Coronary artery (tissue), 2 donors: ENCODE measurements at regions not wholly inside any gene's neighbourhood (a gene's known extent, or its start where the extent isn't known, plus 50 kb on each side); places are given as distances from the start of the nearest gene placed in this dataset.

Source experiments
- DNase-seq: peaks from one replicate; pipeline ENCODE4 v3.0.0-alpha.2; 2017; ENCODE audit warnings: low spot score
- H3K27ac ChIP-seq, 2 donors: fragments of 200-600 bp; sonication (generic); one replicate each; pipeline ENCODE4 v1.5.1; 2016 to 2019
- H3K4me3 ChIP-seq: fragments of 200-600 bp; sonication (generic); 2 replicates; pipeline ENCODE4 v1.5.1; 2016; ENCODE audit warnings: mild to moderate bottlenecking, moderate library complexity
- CTCF ChIP-seq: fragments of 200-600 bp; sonication (generic); IDR thresholded peaks from one replicate; pipeline ENCODE4 v1.5.1; 2019; ENCODE audit warnings: antibody characterized with exemption

GRCh38 chr6:94498099-94498498 lies 1078.7 kb upstream of the EPHA7 start:
- Histone ChIP-seq H3K4me3 (no peak overlapping the region), H3K27ac (no peak overlapping the region)
- DNase-seq = no peak
- no peak for TF ChIP-seq CTCF

GRCh38 chr6:94494500-94494899 lies 1075.1 kb upstream of the EPHA7 start:
- no peak for DNase-seq
- no peak for TF ChIP-seq CTCF
- Histone ChIP-seq H3K27ac (no peak overlapping the region), H3K4me3 (no peak overlapping the region)

DNA sequence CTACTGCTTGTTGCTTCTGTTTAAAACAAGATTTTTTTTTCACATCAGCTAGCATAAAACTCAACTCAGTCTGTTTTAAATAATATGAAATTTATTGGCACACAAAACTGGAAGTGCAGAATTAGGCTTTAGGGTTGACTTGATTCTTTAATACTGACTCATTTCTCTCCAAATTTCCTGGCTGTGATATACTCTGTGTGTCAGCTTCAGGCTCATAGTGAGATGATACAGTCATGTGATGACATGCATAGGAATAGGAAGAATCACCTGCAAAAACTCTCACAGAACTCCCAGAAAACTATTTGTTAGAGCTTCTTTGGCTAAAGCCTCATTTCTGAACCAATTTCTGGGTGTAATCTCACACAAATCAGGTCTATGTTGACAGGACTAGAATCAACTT lies 1068.0 kb upstream of the EPHA7 start:
- Histone ChIP-seq H3K4me3 (no peak overlapping the region), H3K27ac (no peak overlapping the region)
- no peak for DNase-seq
- TF ChIP-seq CTCF = no peak

- Histone ChIP-seq H3K27ac (no peak overlapping the region), H3K4me3 (no peak overlapping the region)
- DNase-seq = no peak
- TF ChIP-seq CTCF = no peak
Measured at GRCh38 chr6:94478133-94479005, 1059.0 kb upstream of the EPHA7 start.

DNA sequence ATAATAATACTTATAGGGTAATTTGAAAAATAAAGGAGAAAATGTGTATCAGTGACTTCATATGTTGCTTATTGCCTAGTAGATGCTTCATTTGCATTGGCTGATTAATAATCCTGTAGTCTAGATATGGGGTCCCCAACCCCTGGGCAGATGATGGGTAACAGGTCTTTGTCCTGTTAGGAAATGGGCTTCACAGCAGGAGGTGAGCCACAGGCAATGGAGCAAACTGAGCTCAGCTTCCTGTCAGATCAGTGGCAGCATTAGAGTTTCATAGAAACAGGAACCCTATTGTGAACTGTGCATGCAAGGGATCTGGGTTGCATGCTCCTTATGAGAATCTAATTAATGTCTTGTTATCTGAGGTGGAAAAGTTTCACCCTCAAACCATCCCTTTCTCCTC lies 1049.5 kb upstream of the EPHA7 start:
- TF ChIP-seq CTCF = no peak

DNA sequence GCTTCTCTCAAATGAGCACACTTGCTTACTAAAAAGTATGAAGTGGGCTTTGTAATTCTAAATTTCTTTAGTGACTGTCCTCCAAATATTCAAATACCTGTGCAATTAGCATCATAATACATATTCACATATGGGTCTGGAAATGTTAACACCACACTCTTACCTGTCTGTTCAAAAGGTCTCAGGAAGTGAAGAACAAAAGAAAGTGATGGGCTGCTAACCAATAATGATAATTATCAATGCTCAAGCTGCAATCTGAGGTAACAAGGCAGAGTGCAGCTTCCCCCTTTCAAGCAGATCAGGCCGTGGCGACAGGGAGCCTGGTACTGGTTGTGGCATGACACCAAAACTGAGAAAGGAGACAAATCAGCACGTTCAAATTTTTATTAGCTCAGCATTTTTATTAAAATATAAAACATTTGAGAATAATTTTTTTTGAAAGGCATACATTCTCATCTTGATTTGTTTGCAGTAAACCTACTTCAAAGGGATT lies 1044.7 kb upstream of the EPHA7 start:
- no peak for DNase-seq
- no peak overlapping the region for H3K27ac ChIP-seq
- TF ChIP-seq CTCF = no peak
- no peak overlapping the region for H3K4me3 ChIP-seq

More for the DNA sequence above, 1049.5 kb upstream of the EPHA7 start:
- no peak for DNase-seq
- no peak overlapping the region for H3K27ac ChIP-seq
- no peak overlapping the region for H3K4me3 ChIP-seq

DNA sequence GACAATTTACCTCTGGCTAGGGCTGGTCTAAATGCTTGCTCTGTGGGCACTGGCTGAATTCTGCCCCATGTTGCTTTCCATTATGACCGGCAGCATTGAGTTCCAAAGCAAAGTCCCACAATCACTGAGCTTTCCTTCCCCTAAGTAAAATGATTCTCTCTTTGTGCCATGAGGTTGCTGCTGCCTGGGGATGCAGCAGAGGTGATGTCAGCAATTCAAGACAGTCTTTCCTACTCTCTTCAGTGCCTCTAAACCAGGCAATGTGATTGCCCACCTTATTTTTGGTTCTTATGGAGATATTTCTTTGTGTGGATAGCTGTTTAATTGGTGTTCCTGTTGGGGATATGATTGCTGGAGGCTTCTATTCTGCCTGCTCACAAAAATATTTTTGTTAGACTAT lies 1043.9 kb upstream of the EPHA7 start:
- Histone ChIP-seq H3K4me3 (no peak overlapping the region), H3K27ac (no peak overlapping the region)
- no peak for TF ChIP-seq CTCF
- DNase-seq = no peak
